ENCODE measurements at regions not wholly inside any gene's neighbourhood (a gene's known extent, or its start where the extent isn't known, plus 50 kb on each side); places are given as distances from the start of the nearest gene placed in this dataset.

GRCh38 chr2:149761611-149762010 is 174.0 kb upstream of the MMADHC start:
- TF ChIP-seq CTCF (conservative IDR thresholded peaks at IDR 0.05 in 1 of 2, IDR thresholded peaks at IDR 0.05 in 1 of 2; ENCODE audit: low read depth in 1 of 2, low read length in 2 of 2) (no peak), EZH2 (IDR thresholded peaks at IDR 0.05; ENCODE audit: low read length, missing control alignments) (no peak)

Measured in fibroblast of lung (primary cell).